Ovary (tissue), 7 donors: ENCODE measurements at regions not wholly inside any gene's neighbourhood (a gene's known extent, or its start where the extent isn't known, plus 50 kb on each side); places are given as distances from the start of the nearest gene placed in this dataset.

ENCODE experiments used
- DNase-seq, 5 donors: peaks; one replicate each; pipeline ENCODE4 v3.0.0-alpha.2; 2019 to 2020
- H3K27ac ChIP-seq, 2 donors: fragments of 200-600 bp; one replicate each; pipeline versions ENCODE4 v1.5.1 to v1.8.0; 2019 to 2022
- H3K27me3 ChIP-seq: fragments of 200-600 bp; one replicate; pipeline ENCODE4 v1.8.0; 2022
- H3K36me3 ChIP-seq: fragments of 200-600 bp; sonication (generic); one replicate; pipeline ENCODE4 v1.5.1; 2019
- H3K4me1 ChIP-seq: one replicate; pipeline ENCODE4 v1.8.1; 2013; ENCODE audit warnings: mild to moderate bottlenecking, moderate library complexity; ENCODE audit not compliant: insufficient read depth
- H3K4me3 ChIP-seq: fragments of 200-600 bp; sonication (generic); one replicate; pipeline ENCODE4 v1.5.1; 2017
- H3K9me3 ChIP-seq, 2 donors: fragments of 200-600 bp in 1 of 2; sonication (generic) in 1 of 2; one replicate each; pipeline versions ENCODE4 v1.5.1 to v1.8.1; 2013 to 2019; ENCODE audit warnings: mild to moderate bottlenecking in 1 of 2, moderate library complexity in 1 of 2
- CTCF ChIP-seq, 3 donors: fragments of 450-650 bp in 2 of 3; fragments of 200-600 bp in 1 of 3; IDR thresholded peaks; one replicate each; pipeline versions ENCODE4 v1.5.1 to v1.8.0; 2016 to 2022; ENCODE audit warnings: antibody characterized with exemption in 3 of 3, mild to moderate bottlenecking in 1 of 3
- EP300 ChIP-seq: sonication (generic); formaldehyde crosslinking; IDR thresholded peaks from one replicate; pipeline ENCODE4 v1.6.1; 2017; ENCODE audit warnings: antibody characterized with exemption
- POLR2A ChIP-seq: fragments of 450-650 bp; IDR thresholded peaks from one replicate; pipeline ENCODE4 v1.6.1; 2017; ENCODE audit warnings: antibody characterized with exemption, mild to moderate bottlenecking, moderate library complexity
- WGBS, 3 donors: extraction: QIAGEN DNeasy Blood & Tissue Kit in 1 of 3; methylation state at CpG; one replicate each; pipeline versions ENCODE4 v1.1.5 to v1.1.7; 2013 to 2017; 5-methylcytosine and 5-hydroxymethylcytosine counted together
- intact Hi-C, 4 donors: fragments of 100-400 bp; cut with DNase I; formaldehyde crosslinking; loops; one replicate each; pipeline versions ENCODE4 v1.11.0 to v1.15.1; 2022 to 2023
- donor health status: DM: no; HTN: no; CAD: no; lungs with moderate emphysema.
- donor health status: DM: no; HTN: no; CAD: no.
- donor health status: Bipolar disorder and iron deficiency.
- donor health status: DM: no; HTN: no; CAD: no.
- donor health status: DM: yes; HTN: yes; CAD: no.

DNA sequence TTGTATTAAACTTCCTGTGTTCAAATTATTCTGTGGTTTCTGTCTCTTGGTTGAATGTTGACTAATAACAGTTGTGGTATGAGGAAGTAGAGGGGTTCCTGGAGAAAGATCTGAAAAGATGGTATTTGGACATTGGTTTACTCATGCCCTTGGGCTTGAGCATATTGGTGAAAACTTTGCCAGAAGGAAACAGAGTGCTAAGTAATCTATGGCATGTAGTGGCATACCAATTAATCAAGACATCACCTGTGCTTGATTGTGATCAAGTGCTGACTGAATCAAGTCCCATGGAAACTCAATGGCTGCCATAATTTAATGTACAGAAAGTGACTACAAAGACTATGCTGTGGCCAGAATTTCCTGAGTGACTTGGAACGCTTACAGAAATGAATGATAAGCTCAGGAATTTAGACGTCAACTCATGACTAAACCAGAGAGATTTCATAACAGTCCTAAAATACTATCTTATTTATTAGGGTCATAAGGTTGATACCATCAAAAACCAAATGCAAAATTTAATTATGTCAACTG, 2062.9 kb downstream of the ARAP2 start:
- H3K4me3 ChIP-seq, result no peak overlapping the region
- no peaks in the 10 kb centered on the region for H3K27me3 ChIP-seq
- intact Hi-C loops, result no loop called here
- H3K4me1 ChIP-seq, result no peaks in the 10 kb centered on the region
- no peak for TF ChIP-seq CTCF (IDR thresholded peaks at IDR 0.05)
- no peak for TF ChIP-seq EP300
- TF ChIP-seq POLR2A, result no peak
- H3K36me3 ChIP-seq, result no peaks in the 10 kb centered on the region
- DNase-seq, result no peak
- 26 to 47% (median 39%) methylated on average over 2 of the region's 2 CpGs for WGBS, 3 donors
- no peak overlapping the region for H3K27ac ChIP-seq
- H3K9me3 ChIP-seq, result no peaks in the 10 kb centered on the region

- 39 to 52% (median 42%) methylated on average over 2 of the region's 2 CpGs for WGBS, 3 donors
- Histone ChIP-seq H3K9me3 (no peaks in the 10 kb centered on the region), H3K27me3 (no peaks in the 10 kb centered on the region), H3K36me3 (no peaks in the 10 kb centered on the region), H3K4me1 (no peaks in the 10 kb centered on the region), H3K4me3 (no peak overlapping the region), H3K27ac (no peak overlapping the region)
- TF ChIP-seq CTCF (IDR thresholded peaks at IDR 0.05), result no peak
- no peak for DNase-seq
- intact Hi-C loops, result no loop called here
Observed at GRCh38 chr4:34181891-34182290, 2062.4 kb downstream of the ARAP2 start.

- no peaks in the 10 kb centered on the region for H3K9me3 ChIP-seq
- no peak overlapping the region for H3K27ac ChIP-seq
- H3K36me3 ChIP-seq, result no peaks in the 10 kb centered on the region
- intact Hi-C loops, result no loop called here
- H3K27me3 ChIP-seq, result no peaks in the 10 kb centered on the region
- TF ChIP-seq POLR2A (no peak), CTCF (IDR thresholded peaks at IDR 0.05) (no peak), EP300 (no peak)
- no peaks in the 10 kb centered on the region for H3K4me1 ChIP-seq
- no peak overlapping the region for H3K4me3 ChIP-seq
- no peak for DNase-seq
- 39 to 50% (median 43%) methylated on average over 4 of the region's 4 CpGs for WGBS, 3 donors
Observed at GRCh38 chr4:34182306-34182705, 2062.0 kb downstream of the ARAP2 start.

- Histone ChIP-seq H3K4me1 (no peaks in the 10 kb centered on the region), H3K4me3 (no peak overlapping the region), H3K27me3 (no peaks in the 10 kb centered on the region), H3K27ac (no peak overlapping the region), H3K9me3 (no peaks in the 10 kb centered on the region), H3K36me3 (no peaks in the 10 kb centered on the region)
- no peak for DNase-seq
- TF ChIP-seq POLR2A (no peak), EP300 (no peak), CTCF (IDR thresholded peaks at IDR 0.05) (no peak)
- 71 to 73% (median 72%) methylated on average over 3 of the region's 3 CpGs for WGBS, 3 donors
- intact Hi-C loops, result no loop called here
Observed at GRCh38 chr4:34183926-34184325, 2060.4 kb downstream of the ARAP2 start.

DNA sequence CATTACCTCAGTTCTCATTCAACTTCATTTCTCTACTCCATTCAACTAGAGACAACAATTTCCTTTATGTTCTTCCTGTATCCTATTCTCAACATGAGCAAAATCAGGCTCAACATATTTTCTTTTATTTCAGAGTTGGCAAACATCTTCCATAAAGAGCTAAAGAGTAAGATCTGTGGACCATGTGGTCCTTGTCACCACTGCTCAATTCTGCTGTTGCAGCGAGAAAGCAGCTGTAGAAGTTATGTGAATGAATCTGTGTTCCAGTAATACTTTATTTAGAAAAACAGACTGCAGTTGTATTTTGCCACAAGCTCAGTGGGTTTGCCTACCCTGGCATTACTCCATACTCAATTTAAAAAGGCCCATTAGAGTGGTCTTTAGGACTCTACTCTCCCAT, 2057.3 kb downstream of the ARAP2 start:
- Histone ChIP-seq H3K27me3 (no peaks in the 10 kb centered on the region), H3K9me3 (no peaks in the 10 kb centered on the region), H3K4me3 (no peak overlapping the region), H3K27ac (no peak overlapping the region), H3K4me1 (no peaks in the 10 kb centered on the region), H3K36me3 (no peaks in the 10 kb centered on the region)
- TF ChIP-seq POLR2A (no peak), EP300 (no peak), CTCF (IDR thresholded peaks at IDR 0.05) (no peak)
- WGBS, 3 donors, result 58 to 79% (median 68%) methylated on average over 1 of the region's 1 CpG
- intact Hi-C loops, result no loop called here
- DNase-seq, result no peak
